H1 (cell line): ENCODE measurements at regions not wholly inside any gene's neighbourhood (a gene's known extent, or its start where the extent isn't known, plus 50 kb on each side); places are given as distances from the start of the nearest gene placed in this dataset.

ENCODE experiments used
- CBX8 ChIP-seq: fragments of 300-800, 300-1000 bp; sonication (generic); IDR thresholded peaks from 2 replicates; pipeline ENCODE4 v1.7.1; 2016; ENCODE audit warnings: low read depth, low read length, borderline replicate concordance
- CEBPB ChIP-seq: IDR thresholded peaks from 2 replicates; pipeline ENCODE4 v1.6.1; 2012; ENCODE audit warnings: low read depth, low read length
- HDAC6 ChIP-seq: IDR thresholded peaks from one replicate; pipeline ENCODE4 v1.7.1; 2012; ENCODE audit warnings: low read depth, mild to moderate bottlenecking, inconsistent platforms, low read length, moderate library complexity
- POLR2AphosphoS5 ChIP-seq: IDR thresholded peaks from 2 replicates; pipeline ENCODE4 v1.6.1; 2011; ENCODE audit warnings: low read depth, low read length
- SP2 ChIP-seq: IDR thresholded peaks from 2 replicates; pipeline ENCODE4 v1.6.1; 2012; ENCODE audit warnings: mild to moderate bottlenecking, low read length, inconsistent platforms
- SRF ChIP-seq: IDR thresholded peaks from 2 replicates; pipeline ENCODE4 v1.6.1; 2011; ENCODE audit warnings: mild to moderate bottlenecking, low read depth, low read length, moderate library complexity
- TF ChIP-seq, protein P1 (sequence below), 3 experiments: IDR thresholded peaks; 1 replicate in 2 of 3; 2 replicates in 1 of 3; pipeline versions ENCODE4 v1.5.1 to v1.6.1; 2011; ENCODE audit warnings: low read length in 3 of 3, mild to moderate bottlenecking in 3 of 3, inconsistent platforms in 2 of 3, low read depth in 1 of 3, moderate library complexity in 1 of 3; ENCODE audit not compliant: insufficient read depth in 1 of 3; ENCODE audit errors: control extremely low read depth in 1 of 3

DNA sequence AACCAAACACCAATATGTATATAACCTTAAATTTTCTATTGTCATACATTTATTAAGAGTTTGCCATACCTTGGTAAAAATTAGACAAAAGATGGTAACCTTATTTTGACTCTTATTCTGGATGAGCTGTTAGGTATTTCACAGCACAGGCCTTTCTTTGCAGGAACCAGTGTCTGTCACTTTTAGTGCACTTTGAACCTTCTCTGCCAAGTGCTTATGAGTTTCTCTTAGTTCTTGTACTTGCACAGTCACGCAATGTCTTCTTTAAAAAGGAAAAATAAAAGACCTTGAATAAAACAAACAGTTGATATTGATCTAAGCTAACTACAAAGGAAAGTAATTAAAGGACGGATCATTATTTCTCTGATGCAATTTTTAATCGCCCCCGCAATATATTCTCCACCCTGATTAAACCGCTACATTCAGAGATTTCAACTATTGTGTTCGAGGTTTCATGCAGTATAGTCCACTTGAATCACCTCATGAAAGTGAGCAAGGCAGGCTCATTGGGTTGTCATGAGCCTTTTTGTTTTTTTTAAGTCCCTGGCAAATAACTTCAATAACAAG lies 534.5 kb downstream of the KLF5 start:
- TF ChIP-seq SRF, result no peak
- TF ChIP-seq POLR2AphosphoS5, result no peak
- TF ChIP-seq CBX8, result no peak
- no peak for TF ChIP-seq CEBPB
- TF ChIP-seq HDAC6, result no peak
- TF ChIP-seq SP2, result no peak
- TF ChIP-seq, protein P1, sequence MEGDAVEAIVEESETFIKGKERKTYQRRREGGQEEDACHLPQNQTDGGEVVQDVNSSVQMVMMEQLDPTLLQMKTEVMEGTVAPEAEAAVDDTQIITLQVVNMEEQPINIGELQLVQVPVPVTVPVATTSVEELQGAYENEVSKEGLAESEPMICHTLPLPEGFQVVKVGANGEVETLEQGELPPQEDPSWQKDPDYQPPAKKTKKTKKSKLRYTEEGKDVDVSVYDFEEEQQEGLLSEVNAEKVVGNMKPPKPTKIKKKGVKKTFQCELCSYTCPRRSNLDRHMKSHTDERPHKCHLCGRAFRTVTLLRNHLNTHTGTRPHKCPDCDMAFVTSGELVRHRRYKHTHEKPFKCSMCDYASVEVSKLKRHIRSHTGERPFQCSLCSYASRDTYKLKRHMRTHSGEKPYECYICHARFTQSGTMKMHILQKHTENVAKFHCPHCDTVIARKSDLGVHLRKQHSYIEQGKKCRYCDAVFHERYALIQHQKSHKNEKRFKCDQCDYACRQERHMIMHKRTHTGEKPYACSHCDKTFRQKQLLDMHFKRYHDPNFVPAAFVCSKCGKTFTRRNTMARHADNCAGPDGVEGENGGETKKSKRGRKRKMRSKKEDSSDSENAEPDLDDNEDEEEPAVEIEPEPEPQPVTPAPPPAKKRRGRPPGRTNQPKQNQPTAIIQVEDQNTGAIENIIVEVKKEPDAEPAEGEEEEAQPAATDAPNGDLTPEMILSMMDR (IDR thresholded peaks at IDR 0.05; ENCODE audit: control extremely low read depth in 1 of 3, insufficient read depth in 1 of 3, low read depth in 1 of 3, low read length in 3 of 3), result no peak
